Effector memory CD4-positive, alpha-beta T cell (primary cell): ENCODE measurements at regions not wholly inside any gene's neighbourhood (a gene's known extent, or its start where the extent isn't known, plus 50 kb on each side); places are given as distances from the start of the nearest gene placed in this dataset.
"Not testable (repeated sequence)": the region's sequence is repeated elsewhere in the genome, so short reads cannot be mapped to it uniquely, and the experiment has no call there.

Experiments
- DNase-seq, 3 donors: peaks; one replicate each; pipeline ENCODE4 v3.0.0-alpha.2; 2020
- H3K27ac ChIP-seq: 2 replicates; pipeline ENCODE4 v1.7.0; 2013; ENCODE audit warnings: mild to moderate bottlenecking, low read length, moderate library complexity; ENCODE audit not compliant: insufficient read depth, poor library complexity, severe bottlenecking
- H3K27me3 ChIP-seq: replicated peaks from 2 replicates; pipeline ENCODE4 v1.7.0; 2013; ENCODE audit warnings: mild to moderate bottlenecking, low read length; ENCODE audit not compliant: insufficient read depth, control insufficient read depth, poor library complexity, severe bottlenecking
- H3K36me3 ChIP-seq: 2 replicates; pipeline ENCODE4 v1.7.0; 2013; ENCODE audit warnings: mild to moderate bottlenecking, low read length, moderate library complexity; ENCODE audit not compliant: control insufficient read depth, insufficient read depth
- H3K4me1 ChIP-seq: 2 replicates; pipeline ENCODE4 v1.7.0; 2013; ENCODE audit warnings: low read length, mild to moderate bottlenecking; ENCODE audit not compliant: control insufficient read depth, insufficient read depth, poor library complexity, severe bottlenecking
- H3K4me3 ChIP-seq: 2 replicates; pipeline ENCODE4 v1.7.0; 2013; ENCODE audit warnings: low read length, low read depth, mild to moderate bottlenecking; ENCODE audit not compliant: insufficient read depth, poor library complexity, severe bottlenecking
- H3K9me3 ChIP-seq: 2 replicates; pipeline ENCODE4 v1.7.0; 2013; ENCODE audit warnings: mild to moderate bottlenecking, low read length, moderate library complexity; ENCODE audit not compliant: control insufficient read depth

- Histone ChIP-seq H3K4me1 (no peaks in the 10 kb centered on the region), H3K27me3 (no peaks in the 10 kb centered on the region)
These were observed 451.2 kb downstream of the MIAT start for GRCh38 chr22:27108425-27109114.

GRCh38 chr22:27109406-27109805 is 452.0 kb downstream of the MIAT start:
- H3K27me3 ChIP-seq, H3K4me1 ChIP-seq: not testable (repeated sequence)

More at GRCh38 chr22:27108425-27109114, 451.2 kb downstream of the MIAT start:
- no peak for DNase-seq
- no peak overlapping the region for H3K27ac ChIP-seq
- no peak overlapping the region for H3K4me3 ChIP-seq
- no peaks in the 10 kb centered on the region for H3K9me3 ChIP-seq
- H3K36me3 ChIP-seq = no peaks in the 10 kb centered on the region

GRCh38 chr22:27110665-27111451 is 453.5 kb downstream of the MIAT start:
- no peak overlapping the region for H3K4me3 ChIP-seq
- H3K9me3 ChIP-seq = no peaks in the 10 kb centered on the region
- no peaks in the 10 kb centered on the region for H3K36me3 ChIP-seq
- no peaks in the 10 kb centered on the region for H3K27me3 ChIP-seq
- DNase-seq = no peak
- no peak overlapping the region for H3K27ac ChIP-seq
- H3K4me1 ChIP-seq = no peaks in the 10 kb centered on the region

More at GRCh38 chr22:27109406-27109805, 452.0 kb downstream of the MIAT start:
- H3K9me3 ChIP-seq, H3K4me3 ChIP-seq, H3K36me3 ChIP-seq, DNase-seq, H3K27ac ChIP-seq: not testable (repeated sequence)

GRCh38 chr22:27111796-27112672 is 454.6 kb downstream of the MIAT start:
- Histone ChIP-seq H3K4me3 (no peak overlapping the region), H3K4me1 (no peaks in the 10 kb centered on the region), H3K27me3 (no peaks in the 10 kb centered on the region), H3K27ac (no peak overlapping the region), H3K9me3 (no peaks in the 10 kb centered on the region), H3K36me3 (no peaks in the 10 kb centered on the region)
- DNase-seq = no peak

- Histone ChIP-seq H3K27me3 (no peaks in the 10 kb centered on the region), H3K36me3 (no peaks in the 10 kb centered on the region), H3K4me3 (no peak overlapping the region), H3K4me1 (no peaks in the 10 kb centered on the region), H3K27ac (no peak overlapping the region), H3K9me3 (no peaks in the 10 kb centered on the region)
- DNase-seq = no peak
These were observed 455.8 kb downstream of the MIAT start for GRCh38 chr22:27113211-27113635.

- no peaks in the 10 kb centered on the region for H3K4me1 ChIP-seq
- H3K36me3 ChIP-seq = no peaks in the 10 kb centered on the region
- no peak overlapping the region for H3K27ac ChIP-seq
- DNase-seq = no peak
- no peaks in the 10 kb centered on the region for H3K9me3 ChIP-seq
- no peaks in the 10 kb centered on the region for H3K27me3 ChIP-seq
- no peak overlapping the region for H3K4me3 ChIP-seq
These were observed 456.3 kb downstream of the MIAT start for GRCh38 chr22:27113641-27114040.

GRCh38 chr22:27114186-27114585 is 456.8 kb downstream of the MIAT start:
- no peak overlapping the region for H3K27ac ChIP-seq
- no peak for DNase-seq
- H3K4me1 ChIP-seq = no peaks in the 10 kb centered on the region
- no peaks in the 10 kb centered on the region for H3K9me3 ChIP-seq
- H3K4me3 ChIP-seq = no peak overlapping the region
- H3K27me3 ChIP-seq = no peaks in the 10 kb centered on the region
- H3K36me3 ChIP-seq = no peaks in the 10 kb centered on the region

GRCh38 chr22:27115410-27115809 is 458.0 kb downstream of the MIAT start:
- no peak for DNase-seq
- H3K27ac ChIP-seq = no peak overlapping the region
- H3K27me3 ChIP-seq = no peaks in the 10 kb centered on the region
- H3K4me1 ChIP-seq = no peaks in the 10 kb centered on the region
- H3K9me3 ChIP-seq = no peaks in the 10 kb centered on the region
- no peaks in the 10 kb centered on the region for H3K36me3 ChIP-seq
- H3K4me3 ChIP-seq = no peak overlapping the region

- H3K4me1 ChIP-seq = no peaks in the 10 kb centered on the region
- H3K9me3 ChIP-seq = no peaks in the 10 kb centered on the region
- no peaks in the 10 kb centered on the region for H3K27me3 ChIP-seq
- no peak for DNase-seq
- H3K27ac ChIP-seq = no peak overlapping the region
- no peak overlapping the region for H3K4me3 ChIP-seq
- no peaks in the 10 kb centered on the region for H3K36me3 ChIP-seq
These were observed 458.4 kb downstream of the MIAT start for GRCh38 chr22:27115816-27116256.
